ENCODE measurements at regions not wholly inside any gene's neighbourhood (a gene's known extent, or its start where the extent isn't known, plus 50 kb on each side); places are given as distances from the start of the nearest gene placed in this dataset.
"Not testable (repeated sequence)": the region's sequence is repeated elsewhere in the genome, so short reads cannot be mapped to it uniquely, and the experiment has no call there.

- TF ChIP-seq CTCF (IDR thresholded peaks at IDR 0.05; ENCODE audit: low read depth, low read length, missing input control); YY1 (IDR thresholded peaks at IDR 0.05); EGR1 (IDR thresholded peaks at IDR 0.05; ENCODE audit: low read depth in 2 of 2); RAD21 (IDR thresholded peaks at IDR 0.05); ATF3 (IDR thresholded peaks at IDR 0.05); TAF1 (conservative IDR thresholded peaks at IDR 0.05); SP1 (IDR thresholded peaks at IDR 0.05): not testable (repeated sequence)
- TF ChIP-seq, protein P1, sequence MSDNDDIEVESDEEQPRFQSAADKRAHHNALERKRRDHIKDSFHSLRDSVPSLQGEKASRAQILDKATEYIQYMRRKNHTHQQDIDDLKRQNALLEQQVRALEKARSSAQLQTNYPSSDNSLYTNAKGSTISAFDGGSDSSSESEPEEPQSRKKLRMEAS (IDR thresholded peaks at IDR 0.05) = not testable (repeated sequence)
- TF ChIP-seq, protein P2, sequence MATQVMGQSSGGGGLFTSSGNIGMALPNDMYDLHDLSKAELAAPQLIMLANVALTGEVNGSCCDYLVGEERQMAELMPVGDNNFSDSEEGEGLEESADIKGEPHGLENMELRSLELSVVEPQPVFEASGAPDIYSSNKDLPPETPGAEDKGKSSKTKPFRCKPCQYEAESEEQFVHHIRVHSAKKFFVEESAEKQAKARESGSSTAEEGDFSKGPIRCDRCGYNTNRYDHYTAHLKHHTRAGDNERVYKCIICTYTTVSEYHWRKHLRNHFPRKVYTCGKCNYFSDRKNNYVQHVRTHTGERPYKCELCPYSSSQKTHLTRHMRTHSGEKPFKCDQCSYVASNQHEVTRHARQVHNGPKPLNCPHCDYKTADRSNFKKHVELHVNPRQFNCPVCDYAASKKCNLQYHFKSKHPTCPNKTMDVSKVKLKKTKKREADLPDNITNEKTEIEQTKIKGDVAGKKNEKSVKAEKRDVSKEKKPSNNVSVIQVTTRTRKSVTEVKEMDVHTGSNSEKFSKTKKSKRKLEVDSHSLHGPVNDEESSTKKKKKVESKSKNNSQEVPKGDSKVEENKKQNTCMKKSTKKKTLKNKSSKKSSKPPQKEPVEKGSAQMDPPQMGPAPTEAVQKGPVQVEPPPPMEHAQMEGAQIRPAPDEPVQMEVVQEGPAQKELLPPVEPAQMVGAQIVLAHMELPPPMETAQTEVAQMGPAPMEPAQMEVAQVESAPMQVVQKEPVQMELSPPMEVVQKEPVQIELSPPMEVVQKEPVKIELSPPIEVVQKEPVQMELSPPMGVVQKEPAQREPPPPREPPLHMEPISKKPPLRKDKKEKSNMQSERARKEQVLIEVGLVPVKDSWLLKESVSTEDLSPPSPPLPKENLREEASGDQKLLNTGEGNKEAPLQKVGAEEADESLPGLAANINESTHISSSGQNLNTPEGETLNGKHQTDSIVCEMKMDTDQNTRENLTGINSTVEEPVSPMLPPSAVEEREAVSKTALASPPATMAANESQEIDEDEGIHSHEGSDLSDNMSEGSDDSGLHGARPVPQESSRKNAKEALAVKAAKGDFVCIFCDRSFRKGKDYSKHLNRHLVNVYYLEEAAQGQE (IDR thresholded peaks at IDR 0.05) = not testable (repeated sequence)
Observed at GRCh38 chr10:4401080-4401479, 424.9 kb upstream of the AKR1E2 start.

Data from liver (tissue), 3 donors.